ENCODE measurements at regions not wholly inside any gene's neighbourhood (a gene's known extent, or its start where the extent isn't known, plus 50 kb on each side); places are given as distances from the start of the nearest gene placed in this dataset.

- peaks cover 4% of the 10 kb centered on the region for H3K4me1 ChIP-seq (ENCODE audit: control insufficient read depth, insufficient read depth, low read length)
- H3K36me3 ChIP-seq (ENCODE audit: control insufficient read depth, insufficient read depth, low read length) = no peaks in the 10 kb centered on the region
- ATAC-seq (no peak), DNase-seq (no peak)
- Mint-ChIP-seq H3K4me3 (no peak overlapping the region), H3K27ac (no peak overlapping the region), H3K4me1 (peaks cover 0 to 8% of the 10 kb centered on the region in 2 donors), H3K27me3 (ENCODE audit: low read depth in 2 of 2) (peaks cover 0 to 5% of the 10 kb centered on the region in 2 donors), H3K9me3 (no peaks in the 10 kb centered on the region), H3K36me3 (no peaks in the 10 kb centered on the region)
- 100% methylated on average over 2 of the region's 5 CpGs for WGBS (ENCODE audit: insufficient coverage)
- intact Hi-C loops (cut with micrococcal nuclease) = no loop called here
- H3K27ac ChIP-seq (ENCODE audit: low read length) = no peak overlapping the region
- H3K4me3 ChIP-seq (ENCODE audit: low read length) = no peak overlapping the region
- H3K27me3 ChIP-seq (ENCODE audit: control insufficient read depth, insufficient read depth, low read length) = no peaks in the 10 kb centered on the region
- no peaks in the 10 kb centered on the region for H3K9me3 ChIP-seq (ENCODE audit: control insufficient read depth, insufficient read depth, low read length)
- no peak for TF ChIP-seq CTCF (IDR thresholded peaks at IDR 0.05)
These were observed 62.5 kb upstream of the TOMM7 start for GRCh38 chr7:22884911-22885788.

GRCh38 chr7:22882106-22882505 is 59.5 kb upstream of the TOMM7 start:
- H3K27me3 ChIP-seq (ENCODE audit: control insufficient read depth, insufficient read depth, low read length) = no peaks in the 10 kb centered on the region
- intact Hi-C loops (cut with micrococcal nuclease) = no loop called here
- H3K36me3 ChIP-seq (ENCODE audit: control insufficient read depth, insufficient read depth, low read length) = no peaks in the 10 kb centered on the region
- Mint-ChIP-seq H3K4me3 (no peak overlapping the region), H3K4me1 (peaks cover 0 to 8% of the 10 kb centered on the region in 2 donors), H3K27ac (no peak overlapping the region), H3K36me3 (no peaks in the 10 kb centered on the region), H3K27me3 (ENCODE audit: low read depth in 2 of 2) (peaks cover 0 to 5% of the 10 kb centered on the region in 2 donors), H3K9me3 (no peaks in the 10 kb centered on the region)
- WGBS (ENCODE audit: insufficient coverage) = 82% methylated on average over 3 of the region's 3 CpGs
- TF ChIP-seq CTCF (IDR thresholded peaks at IDR 0.05) = no peak
- H3K9me3 ChIP-seq (ENCODE audit: control insufficient read depth, insufficient read depth, low read length) = no peaks in the 10 kb centered on the region
- H3K27ac ChIP-seq (ENCODE audit: low read length) = no peak overlapping the region
- no peak overlapping the region for H3K4me3 ChIP-seq (ENCODE audit: low read length)
- ATAC-seq = no peak
- H3K4me1 ChIP-seq (ENCODE audit: control insufficient read depth, insufficient read depth, low read length) = peaks cover 4% of the 10 kb centered on the region
- DNase-seq = no peak

GRCh38 chr7:22879709-22880306 is 57.2 kb upstream of the TOMM7 start:
- Histone ChIP-seq H3K27ac (ENCODE audit: low read length) (no peak overlapping the region), H3K27me3 (ENCODE audit: control insufficient read depth, insufficient read depth, low read length) (no peaks in the 10 kb centered on the region), H3K9me3 (ENCODE audit: control insufficient read depth, insufficient read depth, low read length) (no peaks in the 10 kb centered on the region), H3K4me1 (ENCODE audit: control insufficient read depth, insufficient read depth, low read length) (no peaks in the 10 kb centered on the region), H3K36me3 (ENCODE audit: control insufficient read depth, insufficient read depth, low read length) (no peaks in the 10 kb centered on the region), H3K4me3 (ENCODE audit: low read length) (no peak overlapping the region)
- Mint-ChIP-seq H3K4me1 (no peaks in the 10 kb centered on the region), H3K27me3 (ENCODE audit: low read depth in 2 of 2) (peaks cover 0 to 5% of the 10 kb centered on the region in 2 donors), H3K9me3 (no peaks in the 10 kb centered on the region), H3K4me3 (no peak overlapping the region), H3K27ac (peak overlapping the region in 1 of 2 donors; percentile 2), H3K36me3 (no peaks in the 10 kb centered on the region)
- no peak for ATAC-seq
- intact Hi-C loops (cut with micrococcal nuclease) = no loop called here
- 70% methylated on average over 4 of the region's 8 CpGs for WGBS (ENCODE audit: insufficient coverage)
- DNase-seq = no peak
- no peak for TF ChIP-seq CTCF (IDR thresholded peaks at IDR 0.05)
